Heart right ventricle (tissue), 16 donors: ENCODE measurements at regions not wholly inside any gene's neighbourhood (a gene's known extent, or its start where the extent isn't known, plus 50 kb on each side); places are given as distances from the start of the nearest gene placed in this dataset.
A peak's percentile ranks its signal among the peaks of the same experiment; 100 is the strongest.
"Not testable (repeated sequence)": the region's sequence is repeated elsewhere in the genome, so short reads cannot be mapped to it uniquely, and the experiment has no call there.

Experiments used
- ATAC-seq, 8 donors: fragments of 200-7000 bp; cut with Tn5 transposase; one replicate each; pipeline ENCODE4 v1.9.1; 2020; ENCODE audit warnings: mild to moderate bottlenecking in 8 of 8, moderate library complexity in 8 of 8, moderate number of reproducible peaks in 1 of 8
- DNase-seq, 2 donors: peaks; one replicate each; pipeline ENCODE4 v3.0.0-alpha.2; 2020
- H3K27ac ChIP-seq, 10 donors: fragments of 200-600 bp; sonication (generic) in 2 of 10; one replicate each; pipeline versions ENCODE4 v1.5.0 to v1.8.0; 2020 to 2022; ENCODE audit warnings: mild to moderate bottlenecking in 3 of 10
- H3K27me3 ChIP-seq, 7 donors: fragments of 200-600 bp; one replicate each; pipeline ENCODE4 v1.8.0; 2021 to 2022; ENCODE audit warnings: mild to moderate bottlenecking in 2 of 7
- H3K36me3 ChIP-seq, 9 donors: fragments of 200-600 bp; sonication (generic) in 1 of 9; one replicate each; pipeline versions ENCODE4 v1.5.0 to v1.8.0; 2020 to 2022; ENCODE audit warnings: mild to moderate bottlenecking in 2 of 9
- H3K4me1 ChIP-seq, 9 donors: fragments of 200-600 bp; sonication (generic) in 1 of 9; one replicate each; pipeline versions ENCODE4 v1.5.0 to v1.8.0; 2020 to 2022; ENCODE audit warnings: mild to moderate bottlenecking in 4 of 9
- H3K4me3 ChIP-seq, 10 donors: fragments of 200-600 bp; sonication (generic) in 2 of 10; one replicate each; pipeline versions ENCODE4 v1.5.0 to v1.8.0; 2020 to 2022; ENCODE audit warnings: mild to moderate bottlenecking in 7 of 10, moderate library complexity in 2 of 10
- H3K9me3 ChIP-seq, 11 donors: fragments of 200-600 bp in 10 of 11; sonication (generic) in 2 of 11; one replicate each; pipeline versions ENCODE4 v1.5.0 to v1.8.0; 2013 to 2022; ENCODE audit warnings: mild to moderate bottlenecking in 2 of 11, control low read depth in 1 of 11, moderate library complexity in 1 of 11
- CTCF ChIP-seq, 9 donors: fragments of 200-600 bp; sonication (generic) in 2 of 9; IDR thresholded peaks; one replicate each; pipeline versions ENCODE4 v1.5.0 to v1.8.0; 2021 to 2022; ENCODE audit warnings: antibody characterized with exemption in 9 of 9, mild to moderate bottlenecking in 5 of 9, moderate library complexity in 1 of 9
- WGBS, 2 donors: extraction: QIAGEN DNeasy Blood & Tissue Kit; methylation state at CpG; one replicate each; pipeline ENCODE4 v1.1.7; 2013; ENCODE audit warnings: inconsistent platforms in 1 of 2; 5-methylcytosine and 5-hydroxymethylcytosine counted together
- intact Hi-C, 10 donors: fragments of 100-400 bp; cut with DNase I; formaldehyde crosslinking; loops; one replicate each; pipeline versions ENCODE4 v1.11.1 to v1.14.2; 2022
- donor health status: Arrhythmogenic right ventricular cardiomyopathy.
- donor health status: ischemic (EF 13 %, LVEDD 7.1; RV severe dilation, severe dysfunction).
- donor health status: healthy with polysubstance abuse.
- donor health status: DM: no; HTN: yes; CAD: no.
- donor health status: DM: no; HTN: no; CAD: no.
- donor health status: ischemic (EF 25% LVEDD 6.9; RV normal size, moderate dysfunction).
- donor health status: ischemic (EF 25% LVEDD 5.7; RV mildly dilated, moderate dysfunction).
- donor health status: healthy.
- donor health status: DM: yes; HTN: yes; CAD: no.
- donor health status: Ischemic cardiomyopathy.
- donor health status: ischemic (EF 35%, LVEDD 5.7; RV mildly dilated, moderate dysfunction).
- donor health status: nonischemic (EF 11% LVEDD 7.7; RV severe dilation, severe dysfunction).
- donor health status: DM: yes; HTN: yes; CAD: no.
- donor health status: PGD.
- donor health status: ischemic (EF 29% LVEDD 5.4; RV normal size, mild dysfunction).
- donor health status: nonischemic (EF 23%, LVEDD 6.1; RV moderate dilation, normal function).

GRCh38 chr14:26286081-26286912 is 311.5 kb downstream of the NOVA1 start:
- no peak overlapping the region for H3K4me3 ChIP-seq
- DNase-seq, result no peak
- no peak for ATAC-seq
- no peaks in the 10 kb centered on the region for H3K27me3 ChIP-seq
- H3K27ac ChIP-seq, result no peak overlapping the region
- H3K36me3 ChIP-seq, result no peaks in the 10 kb centered on the region
- H3K4me1 ChIP-seq, result peaks cover 0 to 5% (median 0%) of the 10 kb centered on the region in 9 donors
- H3K9me3 ChIP-seq, result no peaks in the 10 kb centered on the region
- TF ChIP-seq CTCF (IDR thresholded peaks at IDR 0.05), result no peak
- intact Hi-C loops, result no loop called here
- WGBS, 2 donors, result 15 to 19% methylated on average over 9 of the region's 9 CpGs

DNA sequence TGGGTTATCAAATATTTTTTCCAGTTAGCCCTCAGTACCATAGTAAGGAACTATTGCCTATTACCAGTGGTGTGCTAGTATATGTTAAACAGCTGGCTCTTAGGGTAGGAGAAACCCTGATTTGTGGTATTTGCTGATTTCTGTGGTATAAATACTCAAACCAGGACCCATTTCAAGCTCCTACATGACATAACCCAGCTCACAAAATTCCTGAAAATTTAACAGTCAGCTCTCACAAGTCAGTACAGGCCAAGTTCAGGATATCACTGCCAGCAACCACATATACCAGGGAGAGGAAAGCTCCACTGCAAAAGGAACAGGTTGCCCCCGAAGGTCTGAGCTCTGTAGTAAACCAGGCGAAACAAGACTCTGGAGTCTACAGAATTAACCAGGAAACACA is 315.3 kb downstream of the NOVA1 start:
- no peak for ATAC-seq

DNA sequence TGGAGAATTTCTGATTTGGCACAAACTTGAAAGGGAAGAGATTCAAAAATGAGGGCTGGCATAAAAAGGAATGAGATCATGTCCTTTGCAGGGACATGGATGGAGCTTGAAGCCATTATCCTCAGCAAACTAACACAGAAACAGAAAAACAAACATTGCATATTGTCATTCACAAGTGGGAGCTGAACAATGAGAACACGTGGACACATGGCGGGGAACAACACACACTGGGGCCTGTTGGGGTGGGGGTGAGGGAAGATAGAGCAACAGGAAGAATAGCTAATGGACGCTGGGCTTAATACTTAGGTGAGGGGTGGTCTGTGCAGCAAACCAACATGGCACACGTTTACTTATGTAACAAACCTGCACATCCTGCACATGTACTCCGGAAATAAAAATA is 315.8 kb downstream of the NOVA1 start:
- ATAC-seq, H3K27ac ChIP-seq, H3K9me3 ChIP-seq, H3K27me3 ChIP-seq, H3K4me3 ChIP-seq, H3K36me3 ChIP-seq, DNase-seq, H3K4me1 ChIP-seq, intact Hi-C loops: not testable (repeated sequence)
- WGBS, 2 donors, result 57 to 77% methylated on average over 5 of the region's 5 CpGs

More for the DNA sequence above, 315.3 kb downstream of the NOVA1 start:
- Histone ChIP-seq H3K36me3 (no peaks in the 10 kb centered on the region), H3K9me3 (no peaks in the 10 kb centered on the region), H3K4me3 (no peak overlapping the region), H3K27ac (no peak overlapping the region), H3K4me1 (peaks cover 0 to 5% (median 0%) of the 10 kb centered on the region in 9 donors), H3K27me3 (no peaks in the 10 kb centered on the region)
- TF ChIP-seq CTCF (IDR thresholded peaks at IDR 0.05), result no peak
- no peak for DNase-seq
- intact Hi-C loops, result no loop called here
- WGBS, 2 donors, result 74 to 95% methylated on average over 2 of the region's 2 CpGs

GRCh38 chr14:26281280-26281998 is 316.4 kb downstream of the NOVA1 start:
- TF ChIP-seq CTCF (IDR thresholded peaks at IDR 0.05), result no peak
- Histone ChIP-seq H3K9me3 (no peaks in the 10 kb centered on the region), H3K27me3 (no peaks in the 10 kb centered on the region), H3K4me3 (no peak overlapping the region), H3K4me1 (peaks cover 0 to 1% (median 0%) of the 10 kb centered on the region in 9 donors), H3K27ac (no peak overlapping the region), H3K36me3 (no peaks in the 10 kb centered on the region)
- intact Hi-C loops, result no loop called here
- DNase-seq (no peak), ATAC-seq (peak in 1 of 8 donors; percentile 11)
- WGBS, 2 donors, result 61 to 77% methylated on average over 5 of the region's 5 CpGs
